ENCODE measurements at regions not wholly inside any gene's neighbourhood (a gene's known extent, or its start where the extent isn't known, plus 50 kb on each side); places are given as distances from the start of the nearest gene placed in this dataset.

DNA sequence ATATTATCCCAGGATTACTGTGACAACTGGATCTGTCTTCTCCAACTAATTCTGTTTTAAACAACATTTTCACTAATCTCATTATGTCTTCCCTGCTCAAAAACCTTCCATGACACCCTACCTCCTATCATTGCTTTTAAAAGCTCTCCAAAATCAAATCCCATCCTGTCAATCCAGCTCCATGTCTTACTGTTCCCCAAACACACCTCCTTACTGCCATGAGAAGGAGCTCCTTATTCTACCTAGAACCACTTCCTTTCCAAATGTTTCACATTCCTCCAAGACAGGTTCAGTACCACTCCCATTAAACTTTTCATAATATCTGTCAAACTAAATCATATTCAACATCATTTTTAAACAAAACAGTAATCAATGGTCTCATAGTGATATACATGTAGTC, 66.9 kb upstream of the WDR17 start:
- TF ChIP-seq, protein P1, sequence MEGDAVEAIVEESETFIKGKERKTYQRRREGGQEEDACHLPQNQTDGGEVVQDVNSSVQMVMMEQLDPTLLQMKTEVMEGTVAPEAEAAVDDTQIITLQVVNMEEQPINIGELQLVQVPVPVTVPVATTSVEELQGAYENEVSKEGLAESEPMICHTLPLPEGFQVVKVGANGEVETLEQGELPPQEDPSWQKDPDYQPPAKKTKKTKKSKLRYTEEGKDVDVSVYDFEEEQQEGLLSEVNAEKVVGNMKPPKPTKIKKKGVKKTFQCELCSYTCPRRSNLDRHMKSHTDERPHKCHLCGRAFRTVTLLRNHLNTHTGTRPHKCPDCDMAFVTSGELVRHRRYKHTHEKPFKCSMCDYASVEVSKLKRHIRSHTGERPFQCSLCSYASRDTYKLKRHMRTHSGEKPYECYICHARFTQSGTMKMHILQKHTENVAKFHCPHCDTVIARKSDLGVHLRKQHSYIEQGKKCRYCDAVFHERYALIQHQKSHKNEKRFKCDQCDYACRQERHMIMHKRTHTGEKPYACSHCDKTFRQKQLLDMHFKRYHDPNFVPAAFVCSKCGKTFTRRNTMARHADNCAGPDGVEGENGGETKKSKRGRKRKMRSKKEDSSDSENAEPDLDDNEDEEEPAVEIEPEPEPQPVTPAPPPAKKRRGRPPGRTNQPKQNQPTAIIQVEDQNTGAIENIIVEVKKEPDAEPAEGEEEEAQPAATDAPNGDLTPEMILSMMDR (IDR thresholded peaks at IDR 0.05 in 8 of 11, conservative IDR thresholded peaks at IDR 0.05 in 3 of 11) = no peak
- TF ChIP-seq POLR2AphosphoS5 (IDR thresholded peaks at IDR 0.05) = no peak
- no peak for TF ChIP-seq POLR2A (IDR thresholded peaks at IDR 0.05)

Measured in spleen (tissue), 7 donors.